Breast epithelium (tissue), 3 donors: ENCODE measurements at regions not wholly inside any gene's neighbourhood (a gene's known extent, or its start where the extent isn't known, plus 50 kb on each side); places are given as distances from the start of the nearest gene placed in this dataset.

Experiments
- POLR2A ChIP-seq: fragments of 450-650 bp; IDR thresholded peaks from one replicate; pipeline ENCODE4 v1.6.1; 2016; ENCODE audit warnings: antibody characterized with exemption, mild to moderate bottlenecking, moderate library complexity
- POLR2AphosphoS5 ChIP-seq, 3 donors: sonication (generic); formaldehyde crosslinking; IDR thresholded peaks; one replicate each; pipeline ENCODE4 v1.6.1; 2017; ENCODE audit warnings: antibody characterized with exemption in 3 of 3
- TF ChIP-seq, protein P1 (sequence below), 3 donors: fragments of 450-650 bp; IDR thresholded peaks; one replicate each; pipeline ENCODE4 v1.5.1; 2016 to 2017; ENCODE audit warnings: antibody characterized with exemption in 3 of 3, mild to moderate bottlenecking in 3 of 3, moderate library complexity in 3 of 3

DNA sequence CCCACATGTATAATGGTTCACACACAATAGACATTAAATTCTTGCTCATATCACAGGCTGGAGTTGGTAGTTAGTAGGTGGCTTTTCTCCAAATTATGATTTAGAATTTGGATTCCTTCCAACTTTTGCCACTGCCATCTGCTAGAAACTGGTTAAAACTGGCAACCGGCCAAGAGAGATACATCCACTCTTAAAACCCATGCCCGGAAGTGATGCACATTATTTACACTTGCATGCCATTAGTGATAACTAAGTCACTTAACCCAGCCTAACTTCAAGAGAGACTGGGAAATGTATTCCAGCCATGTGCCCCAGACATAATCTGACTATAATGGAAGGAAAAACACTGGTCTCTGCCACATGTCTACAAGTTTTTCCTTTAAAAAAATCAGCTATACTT is 395.7 kb upstream of the SEMA6A start:
- TF ChIP-seq, protein P1, sequence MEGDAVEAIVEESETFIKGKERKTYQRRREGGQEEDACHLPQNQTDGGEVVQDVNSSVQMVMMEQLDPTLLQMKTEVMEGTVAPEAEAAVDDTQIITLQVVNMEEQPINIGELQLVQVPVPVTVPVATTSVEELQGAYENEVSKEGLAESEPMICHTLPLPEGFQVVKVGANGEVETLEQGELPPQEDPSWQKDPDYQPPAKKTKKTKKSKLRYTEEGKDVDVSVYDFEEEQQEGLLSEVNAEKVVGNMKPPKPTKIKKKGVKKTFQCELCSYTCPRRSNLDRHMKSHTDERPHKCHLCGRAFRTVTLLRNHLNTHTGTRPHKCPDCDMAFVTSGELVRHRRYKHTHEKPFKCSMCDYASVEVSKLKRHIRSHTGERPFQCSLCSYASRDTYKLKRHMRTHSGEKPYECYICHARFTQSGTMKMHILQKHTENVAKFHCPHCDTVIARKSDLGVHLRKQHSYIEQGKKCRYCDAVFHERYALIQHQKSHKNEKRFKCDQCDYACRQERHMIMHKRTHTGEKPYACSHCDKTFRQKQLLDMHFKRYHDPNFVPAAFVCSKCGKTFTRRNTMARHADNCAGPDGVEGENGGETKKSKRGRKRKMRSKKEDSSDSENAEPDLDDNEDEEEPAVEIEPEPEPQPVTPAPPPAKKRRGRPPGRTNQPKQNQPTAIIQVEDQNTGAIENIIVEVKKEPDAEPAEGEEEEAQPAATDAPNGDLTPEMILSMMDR (IDR thresholded peaks at IDR 0.05): no peak
- TF ChIP-seq POLR2A (no peak), POLR2AphosphoS5 (IDR thresholded peaks at IDR 0.05) (no peak)
